GM10248 (cell line): ENCODE measurements at regions not wholly inside any gene's neighbourhood (a gene's known extent, or its start where the extent isn't known, plus 50 kb on each side); places are given as distances from the start of the nearest gene placed in this dataset.

ENCODE experiments used
- CTCF ChIA-PET: fragments of 300-600 bp; sonication (Branson Sonifier 250); formaldehyde crosslinking; extraction: SDS; loops from one replicate; lab custom pipeline; 2021; ENCODE audit warnings: antibody characterized with exemption; lab: Yijun Ruan, JAX
- POLR2A ChIA-PET: fragments of 350-650 bp; sonication (Branson Sonifier 250); formaldehyde crosslinking; extraction: SDS; loops from one replicate; lab custom pipeline; 2020; ENCODE audit warnings: antibody characterized with exemption; lab: Yijun Ruan, JAX
- DNase-seq: peaks from one replicate; pipeline ENCODE4 v3.0.0; 2012; ENCODE audit errors: extremely low spot score
- TF ChIP-seq, protein P1 (sequence below): IDR thresholded peaks from 2 replicates; pipeline ENCODE4 v1.5.1; 2012; ENCODE audit warnings: mild to moderate bottlenecking, low read depth; ENCODE audit errors: extremely low read depth, missing control alignments, control extremely low read depth

DNA sequence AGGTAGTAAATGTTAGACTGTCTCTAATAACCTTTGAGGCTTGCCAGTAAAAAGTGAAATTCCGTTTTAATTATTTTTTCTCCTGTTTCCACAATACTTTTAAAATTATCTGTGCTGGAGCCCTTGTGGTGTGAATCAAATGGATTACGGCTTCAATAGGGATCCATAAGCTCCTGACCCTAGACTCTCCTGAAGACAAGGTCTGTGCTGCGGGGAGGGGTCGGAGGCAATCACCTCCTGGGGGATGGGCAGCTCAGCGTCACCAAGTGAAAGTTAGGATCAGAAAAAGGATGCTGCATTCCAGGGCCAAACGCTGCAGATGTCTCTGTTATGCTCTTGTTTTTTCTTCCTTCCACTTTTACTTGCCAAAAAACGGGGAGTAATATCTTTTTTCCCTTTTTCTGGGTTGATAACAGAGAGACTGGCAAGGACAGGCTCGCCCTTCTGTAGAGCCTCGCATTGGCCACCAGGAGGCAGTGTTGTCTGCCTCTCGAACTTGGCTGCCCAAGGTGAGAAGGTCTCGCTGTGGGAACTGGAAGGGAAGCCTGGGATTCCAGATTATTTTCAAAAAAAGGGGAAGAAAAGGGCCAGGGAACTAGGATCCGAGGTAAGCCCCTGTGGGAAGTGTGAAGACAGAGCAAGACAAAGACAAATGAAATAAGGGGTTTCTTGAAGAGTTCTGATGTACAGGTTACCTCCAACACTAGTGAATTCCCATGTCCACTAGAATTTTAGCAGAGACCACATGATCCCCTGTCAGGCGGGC, 621.9 kb downstream of the ACTR3B start:
- ChIA-PET CTCF (interaction anchor here (0.7 to 2.0 kb wide), 4 partner anchors 16 to 1366 kb away, joined by 3 to 4 read pairs (median 4); no protein-coding TSS in a partner anchor), POLR2A (no interaction called here)
- no peak for DNase-seq
- TF ChIP-seq, protein P1, sequence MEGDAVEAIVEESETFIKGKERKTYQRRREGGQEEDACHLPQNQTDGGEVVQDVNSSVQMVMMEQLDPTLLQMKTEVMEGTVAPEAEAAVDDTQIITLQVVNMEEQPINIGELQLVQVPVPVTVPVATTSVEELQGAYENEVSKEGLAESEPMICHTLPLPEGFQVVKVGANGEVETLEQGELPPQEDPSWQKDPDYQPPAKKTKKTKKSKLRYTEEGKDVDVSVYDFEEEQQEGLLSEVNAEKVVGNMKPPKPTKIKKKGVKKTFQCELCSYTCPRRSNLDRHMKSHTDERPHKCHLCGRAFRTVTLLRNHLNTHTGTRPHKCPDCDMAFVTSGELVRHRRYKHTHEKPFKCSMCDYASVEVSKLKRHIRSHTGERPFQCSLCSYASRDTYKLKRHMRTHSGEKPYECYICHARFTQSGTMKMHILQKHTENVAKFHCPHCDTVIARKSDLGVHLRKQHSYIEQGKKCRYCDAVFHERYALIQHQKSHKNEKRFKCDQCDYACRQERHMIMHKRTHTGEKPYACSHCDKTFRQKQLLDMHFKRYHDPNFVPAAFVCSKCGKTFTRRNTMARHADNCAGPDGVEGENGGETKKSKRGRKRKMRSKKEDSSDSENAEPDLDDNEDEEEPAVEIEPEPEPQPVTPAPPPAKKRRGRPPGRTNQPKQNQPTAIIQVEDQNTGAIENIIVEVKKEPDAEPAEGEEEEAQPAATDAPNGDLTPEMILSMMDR, result peak; percentile 75

- ChIA-PET CTCF (interaction anchor here (1.7 kb wide), 1 partner anchor 25 kb away, joined by 3 read pairs; no protein-coding TSS in a partner anchor), POLR2A (no interaction called here)
- no peak for DNase-seq
- TF ChIP-seq, protein P1, result no peak
Measured at GRCh38 chr7:153382641-153383101, 623.1 kb downstream of the ACTR3B start.

GRCh38 chr7:153383781-153384180, 624.2 kb downstream of the ACTR3B start:
- POLR2A ChIA-PET, result no interaction called here
- no peak for DNase-seq
- TF ChIP-seq, protein P1, result no peak
- CTCF ChIA-PET, result interaction anchor here (1.0 kb wide), 1 partner anchor 9 kb away, joined by 3 read pairs; no protein-coding TSS in a partner anchor

DNA sequence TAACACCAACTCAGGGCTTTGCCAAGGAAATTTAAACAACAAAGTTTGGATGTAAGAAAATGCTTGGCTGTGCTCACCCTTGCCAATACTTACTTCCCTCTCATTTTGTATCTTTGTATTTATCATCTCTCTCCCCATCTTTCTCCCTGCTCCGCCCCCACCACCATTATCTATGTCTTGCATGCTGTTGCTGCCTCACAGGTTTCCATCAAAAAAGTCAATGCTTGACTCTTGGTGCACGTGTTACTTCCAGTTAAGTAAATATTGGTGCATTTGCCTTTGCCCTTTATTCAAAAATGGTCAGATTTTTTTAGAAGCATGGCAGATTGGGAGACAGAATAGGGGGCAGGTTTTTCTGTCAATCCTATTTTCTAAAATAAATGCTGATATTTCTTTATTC, 626.0 kb downstream of the ACTR3B start:
- TF ChIP-seq, protein P1, result no peak
- DNase-seq, result no peak
- CTCF ChIA-PET, result interaction anchor here (1.2 kb wide), 1 partner anchor 89 kb away, joined by 3 read pairs; no protein-coding TSS in a partner anchor
- POLR2A ChIA-PET, result no interaction called here

GRCh38 chr7:153386556-153386955, 627.0 kb downstream of the ACTR3B start:
- TF ChIP-seq, protein P1, result no peak
- ChIA-PET CTCF (interaction anchor here (1.1 kb wide), 1 partner anchor 11 kb away, joined by 3 read pairs; no protein-coding TSS in a partner anchor), POLR2A (no interaction called here)
- no peak for DNase-seq

GRCh38 chr7:153388611-153389010, 629.1 kb downstream of the ACTR3B start:
- CTCF ChIA-PET, result interaction anchor here (0.9 to 1.1 kb wide), 2 partner anchors 11 to 14 kb away, joined by 3 to 5 read pairs; no protein-coding TSS in a partner anchor
- TF ChIP-seq, protein P1, result no peak
- DNase-seq, result no peak
- POLR2A ChIA-PET, result no interaction called here
